H9 (cell line): ENCODE measurements at regions not wholly inside any gene's neighbourhood (a gene's known extent, or its start where the extent isn't known, plus 50 kb on each side); places are given as distances from the start of the nearest gene placed in this dataset.
"Not testable (repeated sequence)": the region's sequence is repeated elsewhere in the genome, so short reads cannot be mapped to it uniquely, and the experiment has no call there.

Experiments
- DNase-seq: peaks from one replicate; pipeline ENCODE4 v3.0.0-alpha.2; 2017
- H2AFZ ChIP-seq: one replicate; pipeline ENCODE4 v1.6.1; 2013; ENCODE audit warnings: mild to moderate bottlenecking, low read length, control low read depth, moderate library complexity
- H2AK5ac ChIP-seq: 2 replicates; pipeline ENCODE4 v1.6.1; 2013; ENCODE audit warnings: low read length, control low read depth, mixed read lengths; ENCODE audit not compliant: insufficient read length
- H2BK120ac ChIP-seq: one replicate; pipeline ENCODE4 v1.6.1; 2013; ENCODE audit warnings: low read depth, mild to moderate bottlenecking, low read length, control low read depth, inconsistent platforms; ENCODE audit not compliant: poor library complexity, severe bottlenecking
- H2BK12ac ChIP-seq: 2 replicates; pipeline ENCODE4 v1.6.1; 2013; ENCODE audit warnings: low read length, control low read depth, mixed read lengths, low read depth; ENCODE audit not compliant: insufficient read length
- H2BK15ac ChIP-seq: 2 replicates; pipeline ENCODE4 v1.6.1; 2013; ENCODE audit warnings: low read depth, low read length, control low read depth
- H2BK20ac ChIP-seq: one replicate; pipeline ENCODE4 v1.6.1; 2013; ENCODE audit warnings: low read depth, mild to moderate bottlenecking, low read length, control low read depth, inconsistent platforms; ENCODE audit not compliant: poor library complexity, severe bottlenecking
- H2BK5ac ChIP-seq: 2 replicates; pipeline ENCODE4 v1.6.1; 2013; ENCODE audit warnings: low read length, control low read depth, mixed read lengths; ENCODE audit not compliant: insufficient read length
- H3K14ac ChIP-seq: 2 replicates; pipeline ENCODE4 v1.6.1; 2013; ENCODE audit warnings: low read length, control low read depth; ENCODE audit not compliant: insufficient read depth
- H3K18ac ChIP-seq: 2 replicates; pipeline ENCODE4 v1.6.1; 2013; ENCODE audit warnings: low read depth, mild to moderate bottlenecking, mixed read lengths, low read length, control low read depth; ENCODE audit not compliant: insufficient read length
- H3K23ac ChIP-seq: 2 replicates; pipeline ENCODE4 v1.6.1; 2013; ENCODE audit warnings: low read length, control low read depth, mixed read lengths, low read depth; ENCODE audit not compliant: insufficient read length
- H3K23me2 ChIP-seq: 2 replicates; pipeline ENCODE4 v1.6.1; 2013; ENCODE audit warnings: low read depth, mild to moderate bottlenecking, mixed read lengths, low read length, control low read depth; ENCODE audit not compliant: insufficient read length, poor library complexity, severe bottlenecking
- H3K27ac ChIP-seq: 2 replicates; pipeline ENCODE4 v1.5.1; 2013; ENCODE audit warnings: low read length, control low read depth, mixed read lengths, low read depth; ENCODE audit not compliant: insufficient read length
- H3K27me3 ChIP-seq: 2 replicates; pipeline ENCODE4 v1.6.1; 2013; ENCODE audit warnings: low read length, control low read depth, inconsistent platforms; ENCODE audit not compliant: insufficient read depth
- H3K4ac ChIP-seq: 2 replicates; pipeline ENCODE4 v1.6.1; 2013; ENCODE audit warnings: low read depth, mild to moderate bottlenecking, control low read depth, inconsistent platforms, low read length, moderate library complexity
- H3K4me1 ChIP-seq: 2 replicates; pipeline ENCODE4 v1.6.1; 2013; ENCODE audit warnings: low read length, control low read depth, inconsistent platforms; ENCODE audit not compliant: insufficient read depth
- H3K4me2 ChIP-seq: 2 replicates; pipeline ENCODE4 v1.6.1; 2013; ENCODE audit warnings: low read length, control low read depth, mixed read lengths; ENCODE audit not compliant: insufficient read length, insufficient read depth
- H3K56ac ChIP-seq: 2 replicates; pipeline ENCODE4 v1.6.1; 2013; ENCODE audit warnings: low read depth, mild to moderate bottlenecking, mixed read lengths, low read length, control low read depth; ENCODE audit not compliant: insufficient read length
- H3K79me1 ChIP-seq: 2 replicates; pipeline ENCODE4 v1.6.1; 2013; ENCODE audit warnings: low read depth, mild to moderate bottlenecking, moderate library complexity, low read length, control low read depth, inconsistent platforms; ENCODE audit not compliant: insufficient read depth, poor library complexity, severe bottlenecking
- H3K79me2 ChIP-seq: 2 replicates; pipeline ENCODE4 v1.6.1; 2013; ENCODE audit warnings: low read length, control low read depth, inconsistent platforms; ENCODE audit not compliant: insufficient read depth
- H3K9ac ChIP-seq: 2 replicates; pipeline ENCODE4 v1.6.1; 2013; ENCODE audit warnings: low read length, control low read depth, mixed read lengths; ENCODE audit not compliant: insufficient read length; ENCODE audit errors: extremely low read depth
- H3K9me3 ChIP-seq: one replicate; pipeline ENCODE4 v1.6.1; 2013; ENCODE audit warnings: low read depth, low read length, inconsistent platforms; ENCODE audit not compliant: control insufficient read depth
- H3T11ph ChIP-seq: one replicate; pipeline ENCODE4 v1.6.1; 2013; ENCODE audit warnings: mild to moderate bottlenecking, low read length, control low read depth, inconsistent platforms
- H4K20me1 ChIP-seq: one replicate; pipeline ENCODE4 v1.6.1; 2013; ENCODE audit not compliant: control insufficient read depth, insufficient read length, insufficient read depth
- H4K5ac ChIP-seq: 2 replicates; pipeline ENCODE4 v1.6.1; 2013; ENCODE audit warnings: low read depth, mild to moderate bottlenecking, mixed read lengths, low read length, control low read depth; ENCODE audit not compliant: insufficient read length
- H4K8ac ChIP-seq: replicated peaks from 2 replicates; pipeline ENCODE4 v1.6.1; 2013; ENCODE audit warnings: low read length, control low read depth, mixed read lengths, low read depth; ENCODE audit not compliant: insufficient read length
- H4K91ac ChIP-seq: 2 replicates; pipeline ENCODE4 v1.6.1; 2013; ENCODE audit warnings: low read depth, mild to moderate bottlenecking, moderate library complexity, mixed read lengths, low read length, control low read depth; ENCODE audit not compliant: insufficient read length
- H3K27ac Mint-ChIP-seq, 3 experiments: 2 replicates in 2 of 3; 3 replicates in 1 of 3; pipeline ENCODE4 v1.8.0; 2020 to 2021; ENCODE audit warnings: mixed read lengths in 3 of 3, mild to moderate bottlenecking in 1 of 3, moderate library complexity in 1 of 3
- H3K27me3 Mint-ChIP-seq: 2 replicates; pipeline ENCODE4 v1.8.0; 2021; ENCODE audit warnings: low read depth, mild to moderate bottlenecking, moderate library complexity, mixed read lengths
- H3K36me3 Mint-ChIP-seq, 3 experiments: 2 replicates in 2 of 3; 3 replicates in 1 of 3; pipeline ENCODE4 v1.8.0; 2020 to 2021; ENCODE audit warnings: low read depth in 3 of 3, mixed read lengths in 3 of 3; ENCODE audit not compliant: insufficient read depth in 1 of 3
- H3K4me1 Mint-ChIP-seq, 2 experiments: 2 replicates each; pipeline ENCODE4 v1.8.0; 2020; ENCODE audit warnings: mixed read lengths in 2 of 2
- H3K4me3 Mint-ChIP-seq, 2 experiments: 2 replicates in 1 of 2; 3 replicates in 1 of 2; pipeline ENCODE4 v1.8.0; 2020 to 2021; ENCODE audit warnings: mild to moderate bottlenecking in 2 of 2, mixed read lengths in 2 of 2, moderate library complexity in 1 of 2
- H3K9me3 Mint-ChIP-seq, 2 experiments: 2 replicates in 1 of 2; 3 replicates in 1 of 2; pipeline ENCODE4 v1.8.0; 2020; ENCODE audit warnings: mild to moderate bottlenecking in 2 of 2, mixed read lengths in 2 of 2, moderate library complexity in 1 of 2
- WGBS: extraction: QIAGEN DNeasy Blood & Tissue Kit; methylation state at CpG from one replicate; pipeline ENCODE4 v1.1.7; 2013; ENCODE audit warnings: missing lambda C conversion rate, low lambda C conversion rate, mixed read lengths; ENCODE audit not compliant: insufficient read length; ENCODE audit errors: extremely low coverage; 5-methylcytosine and 5-hydroxymethylcytosine counted together

GRCh38 chr7:56801774-56802173 lies 330.5 kb downstream of the ZNF479 start:
- H2BK15ac ChIP-seq, H3K27ac ChIP-seq, H3K79me2 ChIP-seq, H3K36me3 Mint-ChIP-seq, H3K9me3 ChIP-seq, H3K4me2 ChIP-seq, H3K4me1 Mint-ChIP-seq, H3K18ac ChIP-seq, H4K5ac ChIP-seq, H4K20me1 ChIP-seq, H3T11ph ChIP-seq, H3K79me1 ChIP-seq, H3K4me1 ChIP-seq, H2AFZ ChIP-seq, H3K14ac ChIP-seq, H3K23ac ChIP-seq, H3K27ac Mint-ChIP-seq, H2AK5ac ChIP-seq, H2BK120ac ChIP-seq, H3K4ac ChIP-seq, H3K27me3 ChIP-seq, H4K91ac ChIP-seq, H3K27me3 Mint-ChIP-seq, H3K23me2 ChIP-seq, H3K56ac ChIP-seq, H3K4me3 Mint-ChIP-seq, H3K9ac ChIP-seq, H2BK20ac ChIP-seq, H2BK12ac ChIP-seq, H2BK5ac ChIP-seq, H4K8ac ChIP-seq, DNase-seq: not testable (repeated sequence)
- peaks cover 36 to 53% of the 10 kb centered on the region in 2 experiments for H3K9me3 Mint-ChIP-seq
- WGBS, result no CpG with 5 or more reads among the region's 10 CpGs

DNA sequence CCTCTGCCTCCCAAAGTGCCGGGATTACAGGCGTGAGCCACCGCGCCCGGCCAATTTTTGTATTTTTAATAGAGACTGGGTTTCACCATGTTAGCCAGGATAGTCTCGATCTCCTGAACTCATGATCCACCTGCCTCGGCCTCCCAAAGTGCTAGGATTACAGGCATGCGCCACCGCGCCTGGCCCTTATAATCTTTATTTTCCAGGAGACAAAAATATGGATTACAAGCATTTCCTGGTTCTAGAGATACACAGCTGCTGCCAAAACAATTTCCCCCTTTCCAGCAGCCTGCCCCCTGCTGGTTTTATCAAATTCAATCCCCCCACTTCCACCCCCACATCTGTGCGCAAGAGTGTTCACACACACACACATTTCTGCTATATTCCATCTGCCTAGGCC lies 333.4 kb downstream of the ZNF479 start:
- H2AFZ ChIP-seq, H3K27ac ChIP-seq, H3K4ac ChIP-seq, H3K4me1 ChIP-seq, H4K20me1 ChIP-seq, H3K9ac ChIP-seq, H3K4me3 Mint-ChIP-seq, DNase-seq, H3K18ac ChIP-seq, H2BK20ac ChIP-seq, H3K27me3 Mint-ChIP-seq, H3K9me3 ChIP-seq, H3K14ac ChIP-seq, H3K4me1 Mint-ChIP-seq, H3K36me3 Mint-ChIP-seq, H2BK120ac ChIP-seq, H2BK12ac ChIP-seq, H2AK5ac ChIP-seq, H4K5ac ChIP-seq, H3K79me2 ChIP-seq, H4K91ac ChIP-seq, H3K23me2 ChIP-seq, H3K56ac ChIP-seq, H3T11ph ChIP-seq, H3K27ac Mint-ChIP-seq, H3K27me3 ChIP-seq, H2BK15ac ChIP-seq, H3K23ac ChIP-seq, H3K4me2 ChIP-seq, H2BK5ac ChIP-seq, H4K8ac ChIP-seq, H3K79me1 ChIP-seq: not testable (repeated sequence)
- peaks cover 31 to 50% of the 10 kb centered on the region in 2 experiments for H3K9me3 Mint-ChIP-seq
- WGBS, result no CpG with 5 or more reads among the region's 11 CpGs
